Activated naive CD4-positive, alpha-beta T cell treated with anti-CD3 and anti-CD28 coated beads, Interleukin-2, amount 10 ng/mL, durations not matched to agents 7 days and 5 days (primary cell): ENCODE measurements at regions not wholly inside any gene's neighbourhood (a gene's known extent, or its start where the extent isn't known, plus 50 kb on each side); places are given as distances from the start of the nearest gene placed in this dataset.

Experiments used
- CTCF ChIA-PET: fragments of 350-600 bp; sonication (Branson Sonifier 250); formaldehyde crosslinking; loops from one replicate; lab custom pipeline; 2021; ENCODE audit warnings: antibody characterized with exemption; lab: Charles Lee
- DNase-seq: peaks from one replicate; pipeline ENCODE4 v3.0.0-alpha.2; 2020
- H3K27ac Mint-ChIP-seq: one replicate; pipeline ENCODE4 v1.8.0; 2021; ENCODE audit warnings: mild to moderate bottlenecking, moderate library complexity, mixed read lengths
- H3K27me3 Mint-ChIP-seq: one replicate; pipeline ENCODE4 v1.8.0; 2021; ENCODE audit warnings: mild to moderate bottlenecking, mixed read lengths
- H3K36me3 Mint-ChIP-seq: one replicate; pipeline ENCODE4 v1.8.0; 2021; ENCODE audit warnings: mixed read lengths
- H3K4me1 Mint-ChIP-seq: one replicate; pipeline ENCODE4 v1.8.0; 2021; ENCODE audit warnings: mixed read lengths
- H3K4me3 Mint-ChIP-seq: one replicate; pipeline ENCODE4 v1.8.0; 2021; ENCODE audit warnings: mild to moderate bottlenecking, moderate library complexity, mixed read lengths
- H3K9me3 Mint-ChIP-seq: one replicate; pipeline ENCODE4 v1.8.0; 2021; ENCODE audit warnings: mixed read lengths

DNA sequence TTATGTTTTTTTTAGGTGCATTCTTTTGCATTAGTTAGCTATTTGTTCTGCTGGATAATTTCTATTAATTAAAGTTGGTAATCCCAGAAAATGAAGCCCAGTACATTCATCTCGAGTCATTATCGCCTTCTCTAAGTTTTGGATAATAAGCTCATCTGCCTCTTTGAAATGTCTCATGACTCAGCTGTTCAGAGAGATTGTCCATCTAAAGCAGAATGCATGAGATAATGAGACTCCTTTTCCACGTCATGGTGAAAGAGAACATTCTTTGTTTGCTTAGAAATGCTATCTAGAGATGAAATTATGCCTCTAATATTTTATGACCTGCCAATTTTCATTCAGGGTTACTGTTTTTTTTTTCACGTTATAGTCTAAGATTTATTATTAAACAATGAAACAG is 374.7 kb upstream of the GOLIM4 start:
- no peaks in the 10 kb centered on the region for H3K4me1 Mint-ChIP-seq
- no peaks in the 10 kb centered on the region for H3K27me3 Mint-ChIP-seq
- no peaks in the 10 kb centered on the region for H3K9me3 Mint-ChIP-seq
- H3K4me3 Mint-ChIP-seq = no peak overlapping the region
- DNase-seq = no peak
- CTCF ChIA-PET = no interaction called here
- no peak overlapping the region for H3K27ac Mint-ChIP-seq
- H3K36me3 Mint-ChIP-seq = no peaks in the 10 kb centered on the region

DNA sequence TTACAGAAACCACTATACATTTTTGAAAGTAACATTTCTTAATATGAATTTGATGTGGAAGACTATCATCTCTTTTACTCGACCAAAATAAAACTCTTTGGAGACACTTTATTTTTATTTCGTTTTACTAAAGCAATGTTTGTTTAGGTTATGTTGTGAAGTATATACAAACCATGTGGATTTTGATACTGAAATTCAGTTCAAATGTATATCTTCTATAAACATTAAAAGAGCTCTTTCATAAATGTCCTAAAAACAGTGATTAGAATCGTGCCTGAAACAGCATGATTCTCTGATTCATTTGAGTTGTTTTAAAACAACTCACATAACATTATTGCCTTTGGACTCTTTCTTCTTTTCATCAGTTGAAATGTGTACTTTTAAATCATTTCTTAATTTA is 373.7 kb upstream of the GOLIM4 start:
- H3K4me1 Mint-ChIP-seq = no peaks in the 10 kb centered on the region
- CTCF ChIA-PET = no interaction called here
- no peak overlapping the region for H3K27ac Mint-ChIP-seq
- no peak for DNase-seq
- no peaks in the 10 kb centered on the region for H3K9me3 Mint-ChIP-seq
- no peaks in the 10 kb centered on the region for H3K36me3 Mint-ChIP-seq
- H3K4me3 Mint-ChIP-seq = no peak overlapping the region
- H3K27me3 Mint-ChIP-seq = no peaks in the 10 kb centered on the region

DNA sequence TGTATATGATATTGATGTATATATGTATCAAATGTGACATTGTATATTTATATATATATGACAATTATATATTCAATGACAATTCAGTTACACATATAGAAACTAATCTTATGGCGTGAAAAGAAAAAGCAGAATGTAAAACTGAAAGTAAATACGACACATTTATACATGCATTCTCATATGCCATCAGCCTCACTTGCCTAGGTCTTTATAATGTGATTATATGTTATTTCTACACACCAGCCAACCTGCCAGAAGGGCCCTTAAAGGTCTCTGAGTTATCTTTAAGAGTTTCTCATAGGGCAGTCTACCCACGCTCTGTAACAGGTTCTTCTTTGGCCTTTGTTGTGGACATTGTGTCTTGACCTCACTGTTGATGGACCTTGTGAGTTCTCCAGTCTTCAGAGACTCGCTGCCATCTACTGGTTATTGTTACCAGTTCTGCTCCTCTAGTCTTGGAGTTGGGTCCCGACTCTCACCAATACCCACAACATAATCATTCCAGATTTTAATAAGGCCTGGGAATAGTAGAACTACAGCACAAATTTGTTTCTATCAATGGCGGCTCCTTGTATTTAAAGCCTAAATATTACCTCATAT is 371.5 kb upstream of the GOLIM4 start:
- no peak overlapping the region for H3K27ac Mint-ChIP-seq
- H3K27me3 Mint-ChIP-seq = no peaks in the 10 kb centered on the region
- no peaks in the 10 kb centered on the region for H3K9me3 Mint-ChIP-seq
- no peaks in the 10 kb centered on the region for H3K36me3 Mint-ChIP-seq
- no peak for DNase-seq
- H3K4me1 Mint-ChIP-seq = no peaks in the 10 kb centered on the region
- CTCF ChIA-PET = no interaction called here
- no peak overlapping the region for H3K4me3 Mint-ChIP-seq

DNA sequence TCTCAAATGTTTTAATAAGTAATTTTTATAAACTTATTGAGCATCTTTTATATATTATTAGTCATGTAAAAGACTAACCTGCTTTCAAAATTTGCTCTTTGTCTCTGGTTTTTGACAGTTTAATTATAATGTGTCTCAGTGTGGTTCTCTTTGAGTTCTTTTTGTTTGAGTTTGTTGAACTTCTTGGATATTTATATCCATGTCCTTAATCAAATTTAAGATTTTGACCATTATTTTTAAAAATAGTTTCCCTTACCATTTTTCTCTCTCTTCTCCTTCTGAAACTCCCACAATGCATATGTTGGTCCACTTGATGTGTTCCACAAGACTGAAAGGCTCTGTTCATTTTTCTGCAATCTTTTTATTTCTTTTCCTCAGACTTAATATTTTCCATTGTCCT is 366.1 kb upstream of the GOLIM4 start:
- Mint-ChIP-seq H3K27ac (no peak overlapping the region), H3K36me3 (no peaks in the 10 kb centered on the region), H3K9me3 (no peaks in the 10 kb centered on the region), H3K4me1 (no peaks in the 10 kb centered on the region), H3K27me3 (no peaks in the 10 kb centered on the region), H3K4me3 (no peak overlapping the region)
- DNase-seq = no peak
- CTCF ChIA-PET = no interaction called here

DNA sequence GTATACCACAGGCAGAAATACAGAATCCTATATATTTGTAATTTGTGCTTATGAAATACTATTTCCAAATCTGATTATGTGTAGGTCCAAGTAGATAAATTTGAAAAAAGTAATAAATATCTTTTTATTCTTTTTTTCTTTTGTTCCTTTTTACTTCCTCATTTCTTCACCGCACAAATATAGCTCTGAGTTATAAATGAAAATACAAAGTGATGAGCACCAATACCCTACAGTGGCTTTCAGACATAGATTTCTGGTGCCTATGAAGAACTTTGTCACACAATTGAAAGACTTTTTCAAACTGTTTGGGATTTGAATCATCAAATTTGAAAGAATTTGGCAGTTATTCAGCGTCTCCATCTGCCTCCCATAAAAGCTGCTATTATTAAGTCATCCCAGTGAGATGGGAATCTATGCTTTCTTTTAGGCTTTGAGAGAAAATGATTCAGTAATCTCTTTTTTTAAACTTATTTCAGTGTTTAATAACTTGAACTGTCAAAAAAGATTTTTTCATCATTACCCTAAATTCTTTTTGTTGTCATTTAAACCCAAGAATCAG is 363.6 kb upstream of the GOLIM4 start:
- no peaks in the 10 kb centered on the region for H3K27me3 Mint-ChIP-seq
- H3K9me3 Mint-ChIP-seq = no peaks in the 10 kb centered on the region
- DNase-seq = no peak
- no peaks in the 10 kb centered on the region for H3K36me3 Mint-ChIP-seq
- H3K27ac Mint-ChIP-seq = no peak overlapping the region
- no peaks in the 10 kb centered on the region for H3K4me1 Mint-ChIP-seq
- no peak overlapping the region for H3K4me3 Mint-ChIP-seq
- CTCF ChIA-PET = no interaction called here

DNA sequence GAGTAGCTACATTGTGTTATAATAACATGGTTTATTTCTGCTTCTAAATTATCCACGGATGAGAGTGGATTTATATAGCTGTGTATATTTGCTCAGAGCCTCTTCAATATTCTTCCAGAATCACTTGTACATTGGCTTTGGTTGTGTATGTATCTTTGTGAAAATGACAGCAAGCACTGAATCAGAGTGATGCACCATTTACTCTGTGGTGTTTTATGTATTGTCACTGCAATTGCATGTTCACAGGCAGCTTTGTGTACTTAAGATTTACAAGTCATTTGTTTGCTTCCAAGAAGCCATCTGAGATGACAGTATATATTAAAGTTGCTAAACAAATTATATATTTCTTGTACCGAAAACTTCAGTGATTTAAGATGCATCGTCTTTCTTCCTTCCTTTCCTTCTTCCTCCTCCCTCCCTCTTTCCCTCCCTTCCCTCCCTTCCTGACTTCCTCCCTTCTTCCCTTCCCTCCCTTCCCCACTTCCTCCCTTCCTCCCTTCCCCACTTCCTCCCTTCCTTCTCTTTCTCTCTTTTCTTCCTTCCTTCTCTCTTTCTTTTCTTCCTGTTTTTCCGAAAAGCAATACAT is 362.3 kb upstream of the GOLIM4 start:
- H3K27me3 Mint-ChIP-seq = no peaks in the 10 kb centered on the region
- H3K4me1 Mint-ChIP-seq = no peaks in the 10 kb centered on the region

DNA sequence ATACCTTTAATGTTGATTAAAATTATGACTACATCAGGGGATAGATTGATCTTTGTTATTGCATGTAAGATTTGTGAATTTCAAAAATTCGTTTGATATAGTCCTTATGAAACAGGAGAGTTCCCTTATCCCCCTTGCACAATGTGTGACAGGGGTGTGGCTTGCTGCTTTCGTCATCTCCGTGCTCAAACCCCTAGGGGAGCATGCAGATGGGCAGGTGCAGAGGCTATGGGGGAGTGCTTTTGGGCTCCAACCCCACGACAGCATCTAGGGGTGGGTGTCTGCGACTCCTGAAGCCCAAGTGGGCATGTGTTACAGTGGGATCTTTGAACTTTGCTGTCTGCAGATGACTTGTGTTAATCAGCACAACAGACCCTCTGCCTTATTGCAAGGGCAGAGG is 360.1 kb upstream of the GOLIM4 start:
- H3K9me3 Mint-ChIP-seq = no peaks in the 10 kb centered on the region
- no peak overlapping the region for H3K4me3 Mint-ChIP-seq
- H3K27me3 Mint-ChIP-seq = no peaks in the 10 kb centered on the region
- H3K27ac Mint-ChIP-seq = no peak overlapping the region
- DNase-seq = no peak
- CTCF ChIA-PET = no interaction called here
- no peaks in the 10 kb centered on the region for H3K4me1 Mint-ChIP-seq
- no peaks in the 10 kb centered on the region for H3K36me3 Mint-ChIP-seq

More for the DNA sequence above, 362.3 kb upstream of the GOLIM4 start:
- Mint-ChIP-seq H3K9me3 (no peaks in the 10 kb centered on the region), H3K36me3 (no peaks in the 10 kb centered on the region), H3K27ac (no peak overlapping the region), H3K4me3 (no peak overlapping the region)
- CTCF ChIA-PET = no interaction called here
- DNase-seq = no peak

DNA sequence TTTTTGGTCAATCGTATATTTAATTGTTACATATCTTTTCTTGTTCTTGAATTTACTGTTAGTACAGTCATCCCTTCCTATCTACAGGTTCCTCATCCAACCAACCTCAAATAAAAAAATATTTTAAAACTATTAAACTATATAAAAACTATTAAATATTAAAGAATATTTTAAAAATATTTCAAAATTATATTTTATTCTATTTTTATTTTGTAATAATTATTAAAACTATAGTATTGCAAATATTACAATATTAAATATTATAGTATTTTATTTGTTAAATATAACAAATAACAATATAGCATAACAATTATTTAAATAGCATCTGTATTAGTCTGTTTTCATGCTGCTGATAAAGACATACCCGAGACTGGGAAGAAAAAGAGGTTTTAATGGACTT is 357.9 kb upstream of the GOLIM4 start:
- Mint-ChIP-seq H3K9me3 (no peaks in the 10 kb centered on the region), H3K36me3 (no peaks in the 10 kb centered on the region), H3K4me1 (no peaks in the 10 kb centered on the region), H3K27ac (no peak overlapping the region), H3K27me3 (no peaks in the 10 kb centered on the region), H3K4me3 (no peak overlapping the region)
- DNase-seq = no peak
- CTCF ChIA-PET = no interaction called here

DNA sequence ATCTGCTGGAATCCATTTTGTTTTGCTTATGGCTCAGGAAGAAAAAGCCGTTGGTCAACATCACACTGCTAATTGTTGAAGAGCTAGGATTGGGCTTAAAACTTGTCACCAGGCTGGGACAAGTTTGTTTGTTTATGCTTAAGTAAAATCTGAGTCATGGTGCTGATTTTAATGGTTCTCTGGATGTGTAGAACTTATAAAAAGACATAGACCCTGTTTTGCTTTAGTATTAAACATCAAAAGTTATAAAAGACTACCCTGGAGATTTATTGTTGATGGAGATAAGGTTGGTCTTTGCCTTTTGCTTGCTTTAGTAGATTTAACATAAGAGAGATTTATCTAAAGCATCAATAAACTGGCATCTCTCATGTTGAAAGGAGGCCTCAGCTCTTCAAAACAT is 348.2 kb upstream of the GOLIM4 start:
- Mint-ChIP-seq H3K4me1 (no peaks in the 10 kb centered on the region), H3K4me3 (no peak overlapping the region), H3K27me3 (no peaks in the 10 kb centered on the region), H3K9me3 (no peaks in the 10 kb centered on the region), H3K36me3 (no peaks in the 10 kb centered on the region), H3K27ac (no peak overlapping the region)
- DNase-seq = no peak
- CTCF ChIA-PET = no interaction called here

DNA sequence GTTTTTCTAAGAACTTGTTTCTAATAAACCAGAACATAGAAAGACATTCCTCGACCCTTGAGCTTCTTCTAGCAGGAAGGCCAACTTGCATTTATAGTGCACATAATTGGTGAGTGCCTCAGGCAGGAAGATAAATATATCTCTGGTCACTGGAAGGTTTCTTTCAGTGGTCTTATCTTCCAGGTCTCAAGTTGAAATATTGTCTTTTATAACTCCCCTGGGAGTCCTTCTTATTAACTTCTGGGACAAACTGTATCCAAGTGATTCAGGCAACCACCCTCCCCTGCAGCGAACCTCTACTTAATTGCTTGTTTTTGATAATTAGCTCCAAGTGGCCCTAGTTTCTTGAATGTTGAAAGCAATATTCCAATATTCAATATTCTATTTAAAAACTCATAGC is 346.8 kb upstream of the GOLIM4 start:
- DNase-seq = no peak
- H3K27ac Mint-ChIP-seq = no peak overlapping the region
- no peaks in the 10 kb centered on the region for H3K4me1 Mint-ChIP-seq
- H3K27me3 Mint-ChIP-seq = no peaks in the 10 kb centered on the region
- CTCF ChIA-PET = no interaction called here
- H3K4me3 Mint-ChIP-seq = no peak overlapping the region
- no peaks in the 10 kb centered on the region for H3K36me3 Mint-ChIP-seq
- H3K9me3 Mint-ChIP-seq = no peaks in the 10 kb centered on the region

DNA sequence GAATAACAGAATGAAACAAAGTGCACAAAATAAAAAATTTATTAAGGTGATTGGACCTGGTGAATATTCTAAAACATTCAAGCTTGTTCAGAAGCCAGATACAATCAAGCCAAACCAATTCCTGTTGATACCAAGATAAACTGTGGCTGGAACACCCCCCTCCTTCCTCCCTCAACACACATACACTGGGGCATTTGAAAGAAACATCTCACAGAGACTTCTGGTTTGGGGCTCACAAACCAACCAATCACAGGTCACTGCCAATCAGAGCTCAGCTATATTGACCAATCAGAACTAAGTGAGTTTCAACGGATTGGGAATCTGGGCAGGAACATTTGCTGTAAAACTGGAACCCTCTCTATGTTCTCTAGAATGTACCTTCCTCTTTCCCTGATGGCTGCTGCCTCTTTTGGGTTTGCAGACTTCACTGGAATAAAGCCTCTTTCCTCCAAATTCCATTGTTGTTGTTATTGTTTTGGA is 340.6 kb upstream of the GOLIM4 start:
- Mint-ChIP-seq H3K36me3 (no peaks in the 10 kb centered on the region), H3K9me3 (no peaks in the 10 kb centered on the region), H3K27me3 (no peaks in the 10 kb centered on the region), H3K4me1 (no peaks in the 10 kb centered on the region), H3K27ac (no peak overlapping the region), H3K4me3 (no peak overlapping the region)
- no peak for DNase-seq
- CTCF ChIA-PET = no interaction called here

DNA sequence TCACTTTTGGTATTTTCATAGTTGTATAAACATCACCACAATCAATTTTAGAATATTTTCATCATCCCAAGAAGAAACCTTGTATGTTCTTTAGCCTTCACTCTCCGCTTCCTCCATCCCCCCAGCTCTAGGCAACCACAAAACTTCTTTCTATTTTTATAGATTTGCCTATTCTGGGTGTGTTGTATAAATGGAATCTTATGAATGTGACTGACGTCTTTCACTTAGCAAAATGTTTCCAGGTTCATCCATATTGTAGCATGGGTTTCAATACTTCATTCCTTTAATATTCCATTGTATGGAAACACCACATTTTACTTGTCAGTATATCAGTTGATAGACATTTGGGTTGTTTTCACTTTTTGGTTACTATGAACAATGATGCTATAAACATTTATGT is 335.8 kb upstream of the GOLIM4 start:
- Mint-ChIP-seq H3K9me3 (no peaks in the 10 kb centered on the region), H3K36me3 (no peaks in the 10 kb centered on the region), H3K27ac (no peak overlapping the region), H3K4me3 (no peak overlapping the region), H3K27me3 (no peaks in the 10 kb centered on the region), H3K4me1 (no peaks in the 10 kb centered on the region)
- CTCF ChIA-PET = no interaction called here
- no peak for DNase-seq

DNA sequence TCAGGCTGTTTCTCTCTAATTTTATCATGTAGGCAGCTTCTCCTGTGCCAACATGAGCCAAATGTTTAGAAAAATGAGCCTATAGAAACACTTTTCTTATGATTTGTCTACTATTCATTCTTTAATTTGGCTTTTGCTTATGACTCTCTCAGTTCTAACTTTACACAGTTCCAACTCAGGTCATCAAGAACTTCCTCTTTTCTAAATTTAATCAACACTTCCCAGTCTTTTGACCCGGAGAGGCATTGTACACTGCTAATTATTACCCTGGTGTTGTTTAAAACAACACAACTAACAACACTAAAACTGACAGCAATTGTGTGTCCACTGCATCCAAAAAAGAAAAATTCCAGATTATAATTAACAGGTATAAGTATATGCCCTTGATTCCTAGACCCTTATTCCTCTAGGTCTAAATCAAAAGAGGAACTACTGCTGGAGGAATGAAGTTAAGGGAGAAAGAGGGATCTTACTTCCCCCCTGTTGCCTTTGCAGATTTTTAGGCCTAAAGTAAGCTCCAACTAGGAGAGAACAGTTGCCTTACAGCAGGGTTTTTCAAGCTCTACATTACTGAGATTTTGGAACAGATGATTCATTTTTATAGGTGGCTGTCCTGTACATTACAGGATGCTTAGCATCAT is 332.2 kb upstream of the GOLIM4 start:
- H3K4me1 Mint-ChIP-seq = no peaks in the 10 kb centered on the region
- CTCF ChIA-PET = no interaction called here
- no peaks in the 10 kb centered on the region for H3K36me3 Mint-ChIP-seq
- H3K27me3 Mint-ChIP-seq = no peaks in the 10 kb centered on the region
- no peak for DNase-seq
- no peaks in the 10 kb centered on the region for H3K9me3 Mint-ChIP-seq
- H3K4me3 Mint-ChIP-seq = no peak overlapping the region
- no peak overlapping the region for H3K27ac Mint-ChIP-seq

DNA sequence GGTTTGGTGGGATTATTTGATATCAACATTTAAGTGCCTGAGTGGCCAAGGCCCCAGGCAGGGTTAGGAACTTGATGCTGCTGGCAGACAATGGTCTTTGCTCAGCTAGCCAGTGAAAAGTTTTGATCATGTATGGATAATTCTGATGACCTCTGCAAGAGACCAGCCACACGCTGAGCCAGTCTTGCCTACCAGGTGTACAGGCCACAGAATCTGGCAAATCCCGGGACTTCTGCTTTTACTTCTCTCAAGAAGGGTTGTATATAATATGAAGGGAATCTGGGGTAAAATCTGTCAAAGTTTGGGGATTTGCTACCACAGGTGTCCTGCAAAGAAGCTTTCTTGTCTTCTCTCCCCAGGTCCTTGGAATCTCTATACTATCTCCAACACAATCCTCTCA is 331.4 kb upstream of the GOLIM4 start:
- H3K36me3 Mint-ChIP-seq = no peaks in the 10 kb centered on the region
- no peak overlapping the region for H3K4me3 Mint-ChIP-seq
- CTCF ChIA-PET = no interaction called here
- no peaks in the 10 kb centered on the region for H3K27me3 Mint-ChIP-seq
- no peaks in the 10 kb centered on the region for H3K9me3 Mint-ChIP-seq
- H3K27ac Mint-ChIP-seq = no peak overlapping the region
- H3K4me1 Mint-ChIP-seq = no peaks in the 10 kb centered on the region
- DNase-seq = no peak

DNA sequence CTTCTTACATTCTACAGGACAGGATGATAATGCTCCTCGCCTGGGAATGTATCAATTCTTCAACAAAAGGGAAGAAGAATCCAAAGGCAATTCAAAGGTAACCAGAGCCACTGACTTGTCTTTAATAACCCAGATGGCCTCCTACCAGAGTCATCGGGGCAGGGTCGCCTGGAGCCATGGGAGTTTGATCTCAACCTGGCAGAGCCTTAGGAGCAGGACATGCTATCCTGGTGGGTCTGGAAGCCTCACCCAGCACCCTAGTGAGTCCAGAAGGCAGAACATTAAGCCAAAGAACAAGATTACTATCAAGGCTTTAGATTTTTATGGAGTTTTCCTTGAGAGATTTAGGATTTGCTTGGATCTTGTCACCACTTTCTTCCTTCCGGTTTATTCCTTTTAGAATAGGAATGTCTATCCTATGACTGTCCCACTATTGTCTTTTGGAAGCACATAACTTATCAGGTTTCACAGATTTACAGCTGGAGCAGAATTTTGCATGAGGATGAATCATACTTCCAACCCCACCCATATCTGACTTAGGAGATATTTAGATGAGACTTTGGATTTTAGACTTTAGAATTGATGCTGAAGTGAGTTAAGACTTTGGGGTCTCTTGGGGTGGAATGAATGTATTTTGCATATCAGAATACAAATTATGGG is 330.3 kb upstream of the GOLIM4 start:
- no peaks in the 10 kb centered on the region for H3K9me3 Mint-ChIP-seq
- H3K4me1 Mint-ChIP-seq = no peaks in the 10 kb centered on the region
- H3K4me3 Mint-ChIP-seq = no peak overlapping the region
- CTCF ChIA-PET = no interaction called here
- no peaks in the 10 kb centered on the region for H3K36me3 Mint-ChIP-seq
- H3K27me3 Mint-ChIP-seq = no peaks in the 10 kb centered on the region
- DNase-seq = no peak
- no peak overlapping the region for H3K27ac Mint-ChIP-seq
